Femur (tissue), 1 donor: ENCODE measurements at regions not wholly inside any gene's neighbourhood (a gene's known extent, or its start where the extent isn't known, plus 50 kb on each side); places are given as distances from the start of the nearest gene placed in this dataset.
"Not testable (repeated sequence)": the region's sequence is repeated elsewhere in the genome, so short reads cannot be mapped to it uniquely, and the experiment has no call there.

ENCODE experiments used
- DNase-seq: peaks from one replicate; pipeline ENCODE4 v3.0.0-alpha.2; 2017

GRCh38 chr14:83646228-83646627 lies 1883.7 kb upstream of the FLRT2 start:
- no peak for DNase-seq

GRCh38 chr14:83660597-83660996 lies 1869.3 kb upstream of the FLRT2 start:
- no peak for DNase-seq

- DNase-seq: no peak
These were observed 1865.6 kb upstream of the FLRT2 start for GRCh38 chr14:83664389-83664788.

GRCh38 chr14:83689265-83689664 lies 1840.7 kb upstream of the FLRT2 start:
- no peak for DNase-seq

GRCh38 chr14:83697099-83697498 lies 1832.8 kb upstream of the FLRT2 start:
- DNase-seq: no peak

- DNase-seq: no peak
These were observed 1827.3 kb upstream of the FLRT2 start for GRCh38 chr14:83702619-83703018.

- no peak for DNase-seq
These were observed 1823.6 kb upstream of the FLRT2 start for GRCh38 chr14:83706231-83706954.

- DNase-seq: no peak
These were observed 1822.9 kb upstream of the FLRT2 start for GRCh38 chr14:83707056-83707455.

- DNase-seq: no peak
These were observed 1820.8 kb upstream of the FLRT2 start for GRCh38 chr14:83709116-83709515.

GRCh38 chr14:83711046-83711445 lies 1818.9 kb upstream of the FLRT2 start:
- DNase-seq: no peak

GRCh38 chr14:83712418-83713129 lies 1817.4 kb upstream of the FLRT2 start:
- DNase-seq: no peak

GRCh38 chr14:83713732-83714131 lies 1816.2 kb upstream of the FLRT2 start:
- DNase-seq: no peak

- no peak for DNase-seq
These were observed 1815.8 kb upstream of the FLRT2 start for GRCh38 chr14:83714151-83714550.

- not testable (repeated sequence) for DNase-seq
These were observed 1810.5 kb upstream of the FLRT2 start for GRCh38 chr14:83719435-83719834.

- DNase-seq: no peak
These were observed 1796.3 kb upstream of the FLRT2 start for GRCh38 chr14:83733670-83734069.

- DNase-seq: no peak
These were observed 1795.5 kb upstream of the FLRT2 start for GRCh38 chr14:83734431-83734830.

- no peak for DNase-seq
These were observed 1788.7 kb upstream of the FLRT2 start for GRCh38 chr14:83741269-83741668.

GRCh38 chr14:83744224-83744623 lies 1785.7 kb upstream of the FLRT2 start:
- DNase-seq: no peak

- no peak for DNase-seq
These were observed 1785.1 kb upstream of the FLRT2 start for GRCh38 chr14:83744891-83745290.

GRCh38 chr14:83746336-83746735 lies 1783.6 kb upstream of the FLRT2 start:
- DNase-seq: no peak

- DNase-seq: no peak
These were observed 1772.0 kb upstream of the FLRT2 start for GRCh38 chr14:83757916-83758315.

- DNase-seq: no peak
These were observed 1765.0 kb upstream of the FLRT2 start for GRCh38 chr14:83764656-83765599.

- DNase-seq: no peak
These were observed 1752.4 kb upstream of the FLRT2 start for GRCh38 chr14:83777516-83777915.
